ENCODE measurements at regions not wholly inside any gene's neighbourhood (a gene's known extent, or its start where the extent isn't known, plus 50 kb on each side); places are given as distances from the start of the nearest gene placed in this dataset.

DNA sequence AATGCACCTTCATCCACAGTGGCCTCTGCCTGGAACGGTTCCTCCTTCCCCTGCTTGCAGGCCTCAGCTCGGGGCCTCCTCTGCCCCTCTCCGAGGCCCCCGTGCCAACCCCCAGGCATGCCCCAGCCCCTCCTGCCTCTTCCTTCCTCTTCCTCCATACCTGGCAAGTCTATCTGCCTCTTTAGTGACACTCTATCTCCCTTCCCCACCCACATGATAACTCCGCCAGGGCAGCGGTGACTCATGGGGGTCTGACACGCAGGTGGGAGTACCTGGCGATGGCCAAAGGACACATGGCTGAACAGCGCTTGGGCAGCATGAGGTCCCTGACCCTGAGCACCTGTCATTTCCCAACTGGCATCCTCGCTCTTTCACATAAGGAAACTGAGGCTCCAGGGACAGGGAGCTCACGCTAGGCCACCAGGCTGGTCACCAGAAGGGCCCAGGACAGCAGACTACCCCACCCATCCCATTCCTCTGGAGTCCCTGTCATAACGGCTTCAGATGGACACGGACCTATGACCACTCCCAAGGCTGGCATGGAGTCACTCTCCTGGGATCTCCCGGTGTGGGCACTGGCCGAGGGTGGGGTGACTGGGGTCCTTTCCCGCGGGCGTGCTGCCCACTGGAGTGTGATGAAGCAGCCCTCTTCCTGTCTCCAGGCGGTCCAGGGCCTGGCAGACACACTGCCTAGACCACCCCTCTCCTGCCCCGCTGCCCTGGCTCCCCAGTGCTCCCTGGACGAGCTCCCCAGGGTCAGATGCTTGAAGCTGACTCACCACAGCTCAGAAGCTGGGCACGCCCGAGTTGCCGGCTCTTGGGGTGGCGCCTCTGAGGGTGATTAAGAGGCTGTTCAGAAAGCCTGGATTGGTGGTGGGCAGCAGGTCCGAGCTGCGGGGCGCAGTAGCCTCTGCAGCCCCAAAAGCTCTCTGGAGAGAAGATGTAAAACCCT, 100.6 kb downstream of the ENGASE start:
- Histone ChIP-seq H3K56ac (ENCODE audit: insufficient read length, low read depth, low read length) (no peak overlapping the region), H2BK20ac (ENCODE audit: low read depth, low read length, poor library complexity, severe bottlenecking) (no peak overlapping the region), H3K9ac (ENCODE audit: extremely low read depth, insufficient read length, low read length) (no peak overlapping the region), H2BK120ac (ENCODE audit: low read depth, low read length, poor library complexity, severe bottlenecking) (no peak overlapping the region), H3K79me2 (ENCODE audit: insufficient read depth, low read length) (no peaks in the 10 kb centered on the region), H3K14ac (ENCODE audit: insufficient read depth, low read length) (no peak overlapping the region), H4K5ac (ENCODE audit: insufficient read length, low read depth, low read length) (no peak overlapping the region), H4K91ac (ENCODE audit: insufficient read length, low read depth, low read length) (no peak overlapping the region), H4K20me1 (ENCODE audit: control insufficient read depth, insufficient read depth, insufficient read length) (no peaks in the 10 kb centered on the region), H3K4ac (ENCODE audit: low read depth, low read length) (no peak overlapping the region), H2AFZ (ENCODE audit: low read length) (no peak overlapping the region), H2BK15ac (ENCODE audit: low read depth, low read length) (no peak overlapping the region), H2AK5ac (ENCODE audit: insufficient read length, low read length) (no peak overlapping the region), H3K27ac (ENCODE audit: insufficient read length, low read depth, low read length) (no peak overlapping the region), H3K23ac (ENCODE audit: insufficient read length, low read depth, low read length) (no peak overlapping the region), H3K23me2 (ENCODE audit: insufficient read length, low read depth, low read length, poor library complexity, severe bottlenecking) (no peaks in the 10 kb centered on the region), H3K4me2 (ENCODE audit: insufficient read depth, insufficient read length, low read length) (no peak overlapping the region), H4K8ac (replicated peaks; ENCODE audit: insufficient read length, low read depth, low read length) (no peak overlapping the region), H3K9me3 (ENCODE audit: control insufficient read depth, low read depth, low read length) (no peaks in the 10 kb centered on the region), H2BK5ac (ENCODE audit: insufficient read length, low read length) (no peak overlapping the region), H3K27me3 (ENCODE audit: insufficient read depth, low read length) (no peaks in the 10 kb centered on the region), H2BK12ac (ENCODE audit: insufficient read length, low read depth, low read length) (no peak overlapping the region), H3K4me1 (ENCODE audit: insufficient read depth, low read length) (no peaks in the 10 kb centered on the region), H3K18ac (ENCODE audit: insufficient read length, low read depth, low read length) (no peak overlapping the region), H3K79me1 (ENCODE audit: insufficient read depth, low read depth, low read length, poor library complexity, severe bottlenecking) (no peaks in the 10 kb centered on the region), H3T11ph (ENCODE audit: low read length) (no peak overlapping the region)
- no peak overlapping the region for H3K4me3 Mint-ChIP-seq
- TF ChIP-seq CTCF (conservative IDR thresholded peaks at IDR 0.05): no peak
- peaks cover 13% of the 10 kb centered on the region for H3K27me3 Mint-ChIP-seq (ENCODE audit: low read depth)
- H3K27ac Mint-ChIP-seq: no peak overlapping the region; a peak in 2 of 7 replicates
- no peaks in the 10 kb centered on the region for H3K9me3 Mint-ChIP-seq
- WGBS (ENCODE audit: extremely low coverage, insufficient read length, low lambda C conversion rate): no CpG with 5 or more reads among the region's 28 CpGs
- peaks cover 8% of the 10 kb centered on the region in 2 experiments for H3K4me1 Mint-ChIP-seq
- no peak for DNase-seq
- no peaks in the 10 kb centered on the region for H3K36me3 Mint-ChIP-seq (ENCODE audit: insufficient read depth in 1 of 3, low read depth in 3 of 3)

Measured in H9 (cell line).